HEK293 (cell line): ENCODE measurements at regions not wholly inside any gene's neighbourhood (a gene's known extent, or its start where the extent isn't known, plus 50 kb on each side); places are given as distances from the start of the nearest gene placed in this dataset.

ENCODE experiments used
- CTCF ChIA-PET: fragments of 350-600 bp; formaldehyde crosslinking; extraction: SDS; loops from one replicate; lab custom pipeline; 2021; ENCODE audit warnings: antibody characterized with exemption; lab: Yijun Ruan, JAX
- POLR2A ChIA-PET: fragments of 300-600 bp; formaldehyde crosslinking; extraction: SDS; loops from one replicate; lab custom pipeline; 2020; ENCODE audit warnings: antibody characterized with exemption, inconsistent platforms; lab: Yijun Ruan, JAX
- H3K27ac ChIP-seq: fragments of 200-500 bp; sonication (Bioruptor generic); 2 replicates; pipeline ENCODE4 v1.5.1; 2014; ENCODE audit warnings: low read depth, low read length, control low read depth, inconsistent platforms; ENCODE audit errors: extremely low read depth
- H3K36me3 ChIP-seq, 2 experiments: fragments of 200-500 bp in 1 of 2; sonication (Bioruptor generic) in 1 of 2; 1 replicate in 1 of 2; 2 replicates in 1 of 2; pipeline ENCODE4 v1.5.1; 2014 to 2017; ENCODE audit warnings: inconsistent platforms in 2 of 2, low read length in 2 of 2; ENCODE audit not compliant: control insufficient read depth in 2 of 2, insufficient read depth in 1 of 2
- H3K4me1 ChIP-seq: fragments of 200-500 bp; sonication (Bioruptor generic); 2 replicates; pipeline ENCODE4 v1.5.1; 2014; ENCODE audit warnings: mild to moderate bottlenecking, low read length, inconsistent platforms; ENCODE audit not compliant: control insufficient read depth, insufficient read depth
- H3K4me3 ChIP-seq: 2 replicates; pipeline ENCODE4 v1.5.1; 2011; ENCODE audit warnings: low read depth, mild to moderate bottlenecking, control low read depth, low read length, moderate library complexity
- H3K9me3 ChIP-seq: fragments of 200-500 bp; sonication (Bioruptor generic); 2 replicates; pipeline ENCODE4 v1.5.1; 2014; ENCODE audit warnings: low read depth, low read length, inconsistent platforms; ENCODE audit not compliant: control insufficient read depth, insufficient read depth
- ATF2 ChIP-seq: fragments of 450-650 bp; formaldehyde crosslinking; IDR thresholded peaks from 2 replicates; pipeline ENCODE4 v1.5.1; 2016; ENCODE audit warnings: missing biosample characterization, missing genetic modification characterization, low read depth
- BCL11A ChIP-seq: fragments of 450-650 bp; formaldehyde crosslinking; IDR thresholded peaks from 2 replicates; pipeline ENCODE4 v1.5.1; 2016; ENCODE audit warnings: low read depth, missing biosample characterization, missing genetic modification characterization
- OVOL3 ChIP-seq: fragments of 450-650 bp; formaldehyde crosslinking; IDR thresholded peaks from 2 replicates; pipeline ENCODE4 v1.5.1; 2016; ENCODE audit warnings: missing biosample characterization, missing genetic modification characterization
- REST ChIP-seq: fragments of 450-650 bp; formaldehyde crosslinking; IDR thresholded peaks from 2 replicates; pipeline ENCODE4 v1.5.1; 2016; ENCODE audit warnings: missing biosample characterization, missing genetic modification characterization
- ZNF146 ChIP-seq: fragments of 450-650 bp; formaldehyde crosslinking; IDR thresholded peaks from 2 replicates; pipeline ENCODE4 v1.5.1; 2016; ENCODE audit warnings: missing biosample characterization, missing genetic modification characterization
- ZNF16 ChIP-seq: fragments of 450-650 bp; formaldehyde crosslinking; IDR thresholded peaks from 2 replicates; pipeline ENCODE4 v1.5.1; 2016; ENCODE audit warnings: low read depth, missing biosample characterization, missing genetic modification characterization
- ZNF169 ChIP-seq: fragments of 450-650 bp; formaldehyde crosslinking; IDR thresholded peaks from 2 replicates; pipeline ENCODE4 v1.5.1; 2016; ENCODE audit warnings: missing biosample characterization, missing genetic modification characterization
- ZNF184 ChIP-seq: fragments of 450-650 bp; IDR thresholded peaks from 2 replicates; pipeline ENCODE4 v1.5.1; 2018; ENCODE audit warnings: missing biosample characterization, mild to moderate bottlenecking, missing genetic modification characterization
- ZNF366 ChIP-seq: fragments of 450-650 bp; formaldehyde crosslinking; conservative IDR thresholded peaks from 2 replicates; pipeline ENCODE4 v1.5.1; 2016; ENCODE audit warnings: missing biosample characterization, missing genetic modification characterization
- ZNF37A ChIP-seq: fragments of 450-650 bp; IDR thresholded peaks from 2 replicates; pipeline ENCODE4 v1.5.1; 2018; ENCODE audit warnings: missing biosample characterization, missing genetic modification characterization
- ZNF747 ChIP-seq: fragments of 450-650 bp; formaldehyde crosslinking; IDR thresholded peaks from 2 replicates; pipeline ENCODE4 v1.5.1; 2016; ENCODE audit warnings: missing biosample characterization, missing genetic modification characterization
- ZSCAN18 ChIP-seq: fragments of 450-650 bp; formaldehyde crosslinking; IDR thresholded peaks from 2 replicates; pipeline ENCODE4 v1.5.1; 2016; ENCODE audit warnings: missing biosample characterization, missing genetic modification characterization
- TF ChIP-seq, protein P1 (sequence below): fragments of 450-650 bp; formaldehyde crosslinking; IDR thresholded peaks from 2 replicates; pipeline ENCODE4; 2016; ENCODE audit warnings: missing biosample characterization, missing genetic modification characterization
- TF ChIP-seq, protein P2 (sequence below): fragments of 450-650 bp; formaldehyde crosslinking; IDR thresholded peaks from 2 replicates; pipeline ENCODE4 v1.5.1; 2016; ENCODE audit warnings: missing biosample characterization, missing genetic modification characterization

DNA sequence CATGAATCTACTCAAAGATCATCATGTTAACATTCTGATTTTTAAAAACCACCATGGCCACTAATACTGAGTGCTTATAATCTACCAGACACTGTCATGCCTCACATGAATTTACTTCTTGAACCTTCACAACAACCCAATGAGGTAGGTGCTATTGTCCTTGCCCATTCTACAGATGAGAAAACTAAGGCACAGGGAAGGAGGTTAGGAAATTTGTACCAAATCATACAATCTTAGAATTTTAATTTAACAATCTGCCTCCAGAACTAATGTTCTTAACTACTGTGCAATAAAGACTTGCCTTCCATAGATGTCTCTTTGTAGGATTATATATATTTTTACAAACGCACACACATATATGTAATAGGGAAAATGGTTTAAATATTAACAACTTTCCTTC, 269.5 kb downstream of the ALDH8A1 start:
- TF ChIP-seq ZNF747 (tag by site-specific recombination) (no peak), REST (tag by site-specific recombination) (no peak), ZNF184 (tag by site-specific recombination) (no peak), ATF2 (tag by site-specific recombination) (no peak)
- POLR2A ChIA-PET, result no interaction called here
- H3K4me1 ChIP-seq, result peaks cover 10% of the 10 kb centered on the region
- no peaks in the 10 kb centered on the region for H3K9me3 ChIP-seq
- CTCF ChIA-PET, result interaction anchor here (0.6 kb wide), 1 partner anchor 64 kb away, joined by 3 read pairs; no protein-coding TSS in a partner anchor
- no peak overlapping the region for H3K27ac ChIP-seq
- no peak overlapping the region for H3K4me3 ChIP-seq
- H3K36me3 ChIP-seq, result no peaks in the 10 kb centered on the region

GRCh38 chr6:134680021-134680420, 269.9 kb downstream of the ALDH8A1 start:
- TF ChIP-seq ZSCAN18 (tag by site-specific recombination) (no peak), ZNF16 (tag by site-specific recombination) (no peak), ZNF146 (no peak), ZNF37A (tag by site-specific recombination) (no peak), ZNF169 (tag by site-specific recombination) (no peak), BCL11A (no peak), ZNF366 (tag by site-specific recombination) (no peak), OVOL3 (tag by site-specific recombination) (no peak)
- TF ChIP-seq, protein P1, sequence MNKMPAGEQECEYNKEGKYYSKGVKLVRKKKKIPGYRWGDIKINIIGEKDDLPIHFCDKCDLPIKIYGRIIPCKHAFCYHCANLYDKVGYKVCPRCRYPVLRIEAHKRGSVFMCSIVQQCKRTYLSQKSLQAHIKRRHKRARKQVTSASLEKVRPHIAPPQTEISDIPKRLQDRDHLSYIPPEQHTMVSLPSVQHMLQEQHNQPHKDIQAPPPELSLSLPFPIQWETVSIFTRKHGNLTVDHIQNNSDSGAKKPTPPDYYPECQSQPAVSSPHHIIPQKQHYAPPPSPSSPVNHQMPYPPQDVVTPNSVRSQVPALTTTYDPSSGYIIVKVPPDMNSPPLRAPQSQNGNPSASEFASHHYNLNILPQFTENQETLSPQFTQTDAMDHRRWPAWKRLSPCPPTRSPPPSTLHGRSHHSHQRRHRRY (tag by site-specific recombination), result no peak
- TF ChIP-seq, protein P2, sequence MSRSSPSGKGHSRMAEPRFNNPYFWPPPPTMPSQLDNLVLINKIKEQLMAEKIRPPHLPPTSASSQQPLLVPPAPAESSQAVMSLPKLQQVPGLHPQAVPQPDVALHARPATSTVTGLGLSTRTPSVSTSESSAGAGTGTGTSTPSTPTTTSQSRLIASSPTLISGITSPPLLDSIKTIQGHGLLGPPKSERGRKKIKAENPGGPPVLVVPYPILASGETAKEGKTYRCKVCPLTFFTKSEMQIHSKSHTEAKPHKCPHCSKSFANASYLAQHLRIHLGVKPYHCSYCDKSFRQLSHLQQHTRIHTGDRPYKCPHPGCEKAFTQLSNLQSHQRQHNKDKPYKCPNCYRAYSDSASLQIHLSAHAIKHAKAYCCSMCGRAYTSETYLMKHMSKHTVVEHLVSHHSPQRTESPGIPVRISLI (tag by site-specific recombination), result no peak
- Histone ChIP-seq H3K4me1 (peaks cover 10% of the 10 kb centered on the region), H3K36me3 (no peaks in the 10 kb centered on the region), H3K27ac (no peak overlapping the region), H3K9me3 (no peaks in the 10 kb centered on the region), H3K4me3 (no peak overlapping the region)
- CTCF ChIA-PET, result interaction anchor here (0.6 kb wide), 3 partner anchors 39 to 153 kb away, joined by 3 read pairs; no protein-coding TSS in a partner anchor
- POLR2A ChIA-PET, result no interaction called here
